ENCODE measurements at regions not wholly inside any gene's neighbourhood (a gene's known extent, or its start where the extent isn't known, plus 50 kb on each side); places are given as distances from the start of the nearest gene placed in this dataset.
"Not testable (repeated sequence)": the region's sequence is repeated elsewhere in the genome, so short reads cannot be mapped to it uniquely, and the experiment has no call there.

DNA sequence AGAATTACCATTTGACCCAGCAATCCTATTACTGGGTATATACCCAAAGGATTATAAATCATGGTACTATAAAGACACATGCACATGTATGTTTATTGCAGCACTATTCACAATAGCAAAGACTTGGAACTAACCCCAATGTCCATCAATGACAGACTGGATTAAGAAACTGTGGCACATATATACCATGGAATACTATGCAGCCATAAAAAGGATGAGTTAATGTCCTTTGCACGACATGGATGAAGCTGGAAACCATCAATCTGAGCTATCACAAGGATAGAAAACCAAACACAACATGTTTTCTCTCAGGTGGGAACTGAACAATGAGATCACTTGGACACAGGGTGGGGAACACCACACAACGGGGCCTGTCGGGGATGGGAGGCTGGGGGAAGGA is 123.4 kb upstream of the RIOK3 start:
- not testable (repeated sequence) for TF ChIP-seq BACH2 (CRISPR knock-in tag; IDR thresholded peaks at IDR 0.05; ENCODE audit: borderline replicate concordance); ISL1 (CRISPR knock-in tag; IDR thresholded peaks at IDR 0.05); ARNTL (CRISPR knock-in tag; IDR thresholded peaks at IDR 0.05; ENCODE audit: borderline replicate concordance, low read depth); CSDC2 (CRISPR knock-in tag; IDR thresholded peaks at IDR 0.05); TOX (CRISPR knock-in tag; IDR thresholded peaks at IDR 0.05; ENCODE audit: borderline replicate concordance); GLIS3 (CRISPR knock-in tag; IDR thresholded peaks at IDR 0.05); ZNF565 (CRISPR knock-in tag; conservative IDR thresholded peaks at IDR 0.05; ENCODE audit: low read depth)
- TF ChIP-seq, protein P1, sequence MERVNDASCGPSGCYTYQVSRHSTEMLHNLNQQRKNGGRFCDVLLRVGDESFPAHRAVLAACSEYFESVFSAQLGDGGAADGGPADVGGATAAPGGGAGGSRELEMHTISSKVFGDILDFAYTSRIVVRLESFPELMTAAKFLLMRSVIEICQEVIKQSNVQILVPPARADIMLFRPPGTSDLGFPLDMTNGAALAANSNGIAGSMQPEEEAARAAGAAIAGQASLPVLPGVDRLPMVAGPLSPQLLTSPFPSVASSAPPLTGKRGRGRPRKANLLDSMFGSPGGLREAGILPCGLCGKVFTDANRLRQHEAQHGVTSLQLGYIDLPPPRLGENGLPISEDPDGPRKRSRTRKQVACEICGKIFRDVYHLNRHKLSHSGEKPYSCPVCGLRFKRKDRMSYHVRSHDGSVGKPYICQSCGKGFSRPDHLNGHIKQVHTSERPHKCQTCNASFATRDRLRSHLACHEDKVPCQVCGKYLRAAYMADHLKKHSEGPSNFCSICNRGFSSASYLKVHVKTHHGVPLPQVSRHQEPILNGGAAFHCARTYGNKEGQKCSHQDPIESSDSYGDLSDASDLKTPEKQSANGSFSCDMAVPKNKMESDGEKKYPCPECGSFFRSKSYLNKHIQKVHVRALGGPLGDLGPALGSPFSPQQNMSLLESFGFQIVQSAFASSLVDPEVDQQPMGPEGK (CRISPR knock-in tag; IDR thresholded peaks at IDR 0.05; ENCODE audit: borderline replicate concordance), result not testable (repeated sequence)
- TF ChIP-seq, protein P2, sequence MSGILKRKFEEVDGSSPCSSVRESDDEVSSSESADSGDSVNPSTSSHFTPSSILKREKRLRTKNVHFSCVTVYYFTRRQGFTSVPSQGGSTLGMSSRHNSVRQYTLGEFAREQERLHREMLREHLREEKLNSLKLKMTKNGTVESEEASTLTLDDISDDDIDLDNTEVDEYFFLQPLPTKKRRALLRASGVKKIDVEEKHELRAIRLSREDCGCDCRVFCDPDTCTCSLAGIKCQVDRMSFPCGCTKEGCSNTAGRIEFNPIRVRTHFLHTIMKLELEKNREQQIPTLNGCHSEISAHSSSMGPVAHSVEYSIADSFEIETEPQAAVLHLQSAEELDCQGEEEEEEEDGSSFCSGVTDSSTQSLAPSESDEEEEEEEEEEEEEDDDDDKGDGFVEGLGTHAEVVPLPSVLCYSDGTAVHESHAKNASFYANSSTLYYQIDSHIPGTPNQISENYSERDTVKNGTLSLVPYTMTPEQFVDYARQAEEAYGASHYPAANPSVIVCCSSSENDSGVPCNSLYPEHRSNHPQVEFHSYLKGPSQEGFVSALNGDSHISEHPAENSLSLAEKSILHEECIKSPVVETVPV (CRISPR knock-in tag; IDR thresholded peaks at IDR 0.05), result not testable (repeated sequence)
- TF ChIP-seq, protein P3, sequence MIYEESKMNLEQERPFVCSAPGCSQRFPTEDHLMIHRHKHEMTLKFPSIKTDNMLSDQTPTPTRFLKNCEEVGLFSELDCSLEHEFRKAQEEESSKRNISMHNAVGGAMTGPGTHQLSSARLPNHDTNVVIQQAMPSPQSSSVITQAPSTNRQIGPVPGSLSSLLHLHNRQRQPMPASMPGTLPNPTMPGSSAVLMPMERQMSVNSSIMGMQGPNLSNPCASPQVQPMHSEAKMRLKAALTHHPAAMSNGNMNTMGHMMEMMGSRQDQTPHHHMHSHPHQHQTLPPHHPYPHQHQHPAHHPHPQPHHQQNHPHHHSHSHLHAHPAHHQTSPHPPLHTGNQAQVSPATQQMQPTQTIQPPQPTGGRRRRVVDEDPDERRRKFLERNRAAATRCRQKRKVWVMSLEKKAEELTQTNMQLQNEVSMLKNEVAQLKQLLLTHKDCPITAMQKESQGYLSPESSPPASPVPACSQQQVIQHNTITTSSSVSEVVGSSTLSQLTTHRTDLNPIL (CRISPR knock-in tag; IDR thresholded peaks at IDR 0.05; ENCODE audit: low read depth), result not testable (repeated sequence)
